HG02938 (cell line): ENCODE measurements at regions not wholly inside any gene's neighbourhood (a gene's known extent, or its start where the extent isn't known, plus 50 kb on each side); places are given as distances from the start of the nearest gene placed in this dataset.
A peak's percentile ranks its signal among the peaks of the same experiment; 100 is the strongest.
"Not testable (repeated sequence)": the region's sequence is repeated elsewhere in the genome, so short reads cannot be mapped to it uniquely, and the experiment has no call there.

Experiments used
- ATAC-seq: cut with Tn5 transposase; IDR thresholded peaks from one replicate; pipeline ENCODE4 v1.9.1; 2021; ENCODE audit warnings: mild to moderate bottlenecking, moderate library complexity; ENCODE audit not compliant: unreplicated experiment

DNA sequence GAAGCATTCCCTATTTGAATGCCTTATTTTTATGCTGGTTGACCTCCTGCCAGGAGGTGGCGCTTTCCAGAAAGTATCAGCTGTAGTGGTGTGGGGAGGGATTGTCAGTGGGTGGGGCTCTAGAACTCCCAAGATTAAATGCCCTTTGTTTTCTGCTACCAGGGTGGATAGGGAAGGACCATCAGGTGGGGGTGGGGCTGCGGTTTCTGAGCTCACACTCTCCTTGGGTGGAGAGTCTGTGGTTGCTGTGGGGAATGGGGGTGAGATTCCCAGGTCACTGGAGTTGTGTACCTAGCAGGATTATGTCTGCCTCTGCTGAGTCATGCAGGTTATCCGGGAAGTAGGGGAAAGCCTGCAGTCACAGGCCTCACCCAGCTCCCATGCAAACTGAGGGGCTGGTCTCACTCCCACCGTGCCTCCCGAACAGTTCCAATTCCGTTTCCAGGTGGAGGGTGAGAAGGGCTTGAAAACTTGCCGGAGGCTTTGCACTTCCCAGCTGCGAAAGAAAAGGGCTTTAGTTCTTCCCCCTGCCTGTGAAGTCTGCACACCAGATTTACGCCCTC, 68.3 kb downstream of the ALG10B start:
- ATAC-seq: no peak

DNA sequence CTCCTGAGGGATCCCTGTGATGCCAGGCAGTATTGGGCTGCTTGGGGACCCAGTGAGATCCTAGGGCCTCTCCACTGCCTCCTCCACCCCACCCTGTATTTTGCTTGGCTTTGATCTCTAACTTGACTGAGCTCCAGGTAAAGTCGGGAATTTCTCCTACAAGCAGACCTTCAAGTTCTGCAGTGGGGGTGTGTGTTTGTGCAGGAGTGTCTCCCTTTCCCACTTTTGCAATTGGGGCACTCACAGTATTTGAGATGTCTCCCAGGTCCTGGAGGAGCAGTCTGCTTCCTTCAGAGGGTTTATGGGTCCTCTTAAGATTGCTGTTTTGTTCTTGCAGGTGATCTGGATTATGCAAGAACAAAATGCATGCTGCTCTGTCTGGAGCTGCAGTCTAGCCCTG, 68.9 kb downstream of the ALG10B start:
- ATAC-seq: no peak

DNA sequence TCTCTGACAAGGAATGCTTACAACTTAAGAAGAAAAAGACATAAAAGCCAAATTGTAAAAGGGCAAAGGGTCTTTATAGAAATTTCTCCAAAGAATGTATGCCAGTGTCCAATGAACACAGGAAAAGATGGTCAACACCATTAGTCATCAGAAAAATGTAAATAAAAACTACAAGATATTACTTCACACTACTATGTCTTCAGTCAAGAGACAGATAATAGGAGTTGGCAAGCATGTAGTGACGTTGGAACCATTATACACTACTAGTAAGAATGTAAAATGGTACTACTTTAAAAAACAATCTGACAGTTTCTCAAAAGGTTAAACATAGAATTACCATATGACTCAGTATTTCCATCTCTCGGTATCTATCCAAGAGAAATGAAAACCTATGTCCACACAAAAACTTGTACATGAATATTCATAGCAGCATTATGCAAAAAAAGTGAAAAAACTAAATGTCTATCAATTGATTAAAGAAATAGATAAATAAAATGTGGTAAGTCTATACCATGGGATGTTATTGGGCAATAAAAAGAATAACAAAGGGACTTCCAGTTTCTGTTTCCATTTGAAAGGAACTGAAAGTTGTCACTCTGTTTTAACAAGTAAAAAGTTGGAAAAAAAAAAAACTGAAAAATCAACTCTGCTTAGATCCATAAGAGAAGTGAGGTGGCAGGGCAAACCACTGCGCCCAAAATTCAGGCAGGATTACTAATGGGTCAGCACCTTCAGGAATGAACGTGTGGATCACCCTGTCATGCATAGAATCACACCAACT, 69.8 kb downstream of the ALG10B start:
- ATAC-seq: peak; percentile 70

GRCh38 chr12:38389614-38390013, 73.0 kb downstream of the ALG10B start:
- ATAC-seq: no peak

- ATAC-seq: no peak
These were observed 74.4 kb downstream of the ALG10B start for GRCh38 chr12:38391007-38391406.

DNA sequence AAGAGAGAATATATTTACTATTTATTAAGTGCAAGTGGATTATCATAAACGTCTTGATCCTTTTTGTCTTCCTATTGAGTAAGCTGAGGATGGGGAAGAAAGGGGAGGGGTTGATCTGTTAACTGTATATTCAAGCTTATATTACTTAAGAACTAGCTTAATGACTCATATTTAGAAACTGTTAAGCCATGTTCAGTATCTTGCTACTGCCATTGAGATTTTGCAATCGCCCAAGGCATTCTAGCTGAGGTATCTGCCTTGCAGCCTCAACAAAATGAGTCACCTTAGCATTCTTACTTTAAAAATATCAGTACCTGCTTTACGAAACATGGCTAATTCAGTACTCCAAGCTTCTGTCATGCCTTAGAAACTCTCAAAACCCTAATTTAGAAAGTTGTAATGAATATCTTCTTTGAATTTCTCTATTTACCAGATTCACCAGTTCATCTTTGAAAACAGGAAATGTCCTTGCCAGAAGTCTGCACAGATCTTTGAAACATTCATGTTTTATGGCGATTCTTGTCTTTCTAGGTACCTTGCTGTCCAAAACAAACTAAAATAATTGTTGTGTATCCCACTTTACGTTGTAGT, 76.1 kb downstream of the ALG10B start:
- ATAC-seq: no peak

- ATAC-seq: no peak
These were observed 83.2 kb downstream of the ALG10B start for GRCh38 chr12:38399711-38400206.

- ATAC-seq: no peak
These were observed 86.2 kb downstream of the ALG10B start for GRCh38 chr12:38402811-38403210.

DNA sequence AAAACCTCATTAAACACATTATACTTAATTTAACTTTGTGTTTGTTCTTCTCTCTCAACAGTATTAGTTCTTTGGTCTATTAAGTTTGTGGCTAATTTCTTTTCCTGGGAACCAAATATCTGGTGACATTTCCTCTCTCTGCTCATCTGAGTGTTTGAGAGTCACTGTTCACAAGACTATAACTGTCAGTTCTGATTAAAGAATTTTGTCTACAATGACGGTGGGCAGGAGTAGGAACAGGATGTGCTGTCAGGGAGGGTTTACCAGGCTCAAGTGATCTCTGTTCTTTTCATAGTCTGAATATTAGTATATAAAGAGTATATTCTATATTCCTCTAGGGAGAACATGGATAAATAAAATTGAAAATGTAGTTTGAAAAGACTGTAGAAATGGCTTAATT, 92.9 kb downstream of the ALG10B start:
- ATAC-seq: no peak

DNA sequence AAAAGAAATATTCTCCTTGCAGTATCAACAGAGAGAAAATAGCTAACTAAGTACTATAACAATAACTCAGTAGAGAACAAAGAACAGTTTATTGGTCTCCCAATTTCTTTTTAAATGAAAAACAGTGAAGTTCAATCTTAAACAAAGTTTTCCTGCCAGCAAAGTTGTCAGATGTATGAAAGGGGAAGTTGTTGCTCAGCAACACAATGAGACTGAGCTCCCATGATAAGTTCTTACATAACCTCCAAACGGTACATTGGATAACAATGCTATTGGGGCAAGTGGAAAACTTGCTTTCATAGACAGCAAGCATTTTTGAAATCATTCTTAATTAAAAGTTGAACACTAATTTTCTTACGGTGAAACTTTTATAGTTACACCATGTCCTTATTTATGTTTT, 94.9 kb downstream of the ALG10B start:
- no peak for ATAC-seq

GRCh38 chr12:38411946-38412345, 95.4 kb downstream of the ALG10B start:
- ATAC-seq: no peak

GRCh38 chr12:38417101-38417500, 100.5 kb downstream of the ALG10B start:
- no peak for ATAC-seq

GRCh38 chr12:38424436-38424835, 107.9 kb downstream of the ALG10B start:
- no peak for ATAC-seq

- no peak for ATAC-seq
These were observed 110.9 kb downstream of the ALG10B start for GRCh38 chr12:38427442-38427841.

GRCh38 chr12:38431921-38432320, 115.3 kb downstream of the ALG10B start:
- no peak for ATAC-seq

DNA sequence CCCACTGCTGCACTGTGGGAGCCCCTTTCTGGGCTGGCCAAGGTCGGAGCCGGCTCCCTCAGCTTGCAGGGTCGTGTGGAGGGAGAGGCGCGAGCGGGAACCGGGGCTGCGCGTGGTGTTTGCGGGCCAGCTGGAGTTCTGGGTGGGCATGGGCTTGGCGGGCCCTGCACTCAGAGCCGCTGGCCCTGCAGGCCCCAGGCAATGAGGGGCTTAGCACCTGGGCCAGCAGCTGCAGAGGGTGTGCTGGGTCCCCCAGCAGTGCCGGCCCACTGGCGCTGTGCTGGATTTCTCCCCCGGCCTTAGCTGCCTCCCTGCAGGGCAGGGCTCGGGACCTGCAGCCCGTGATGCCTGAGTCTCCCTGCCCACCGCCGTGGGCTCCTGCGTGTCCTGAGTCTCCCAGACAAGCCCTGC, 125.3 kb downstream of the ALG10B start:
- not testable (repeated sequence) for ATAC-seq

DNA sequence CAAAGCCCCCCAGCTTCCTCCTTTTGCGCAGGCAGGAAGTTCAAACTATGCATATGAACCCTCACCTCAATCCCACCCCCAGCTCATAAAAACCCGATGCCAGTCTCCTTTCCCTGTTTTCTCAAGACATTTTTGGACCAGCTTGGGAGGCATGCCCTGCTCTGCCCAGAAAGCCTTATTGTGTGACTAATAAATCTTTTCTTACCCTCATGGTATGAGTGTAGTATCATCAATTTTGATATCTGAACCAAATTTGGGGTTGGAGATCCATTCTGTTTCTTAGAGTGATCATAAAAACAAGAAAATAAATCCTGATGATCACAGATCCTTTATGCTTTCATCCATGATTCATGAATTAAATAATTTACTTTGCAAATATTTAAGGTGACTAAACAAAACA, 128.5 kb downstream of the ALG10B start:
- ATAC-seq: no peak

DNA sequence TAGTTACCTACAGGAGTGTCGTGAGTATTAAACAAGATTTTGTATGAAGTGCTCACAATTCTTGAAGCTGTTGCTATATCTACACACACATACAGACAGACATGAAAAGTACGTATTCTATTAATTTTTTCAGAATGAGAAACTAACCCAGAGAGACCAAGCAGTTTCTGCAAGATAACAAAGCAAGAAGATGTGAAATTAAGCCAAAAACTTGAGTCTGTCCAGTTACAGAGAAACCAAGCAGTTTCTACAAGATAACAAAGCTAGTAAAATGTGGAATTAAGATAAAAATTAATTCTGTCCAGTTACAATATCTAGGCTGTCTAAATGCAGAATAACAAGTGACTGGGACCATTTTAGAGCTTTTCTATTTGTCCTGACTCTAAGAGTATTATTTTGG, 132.4 kb downstream of the ALG10B start:
- no peak for ATAC-seq

DNA sequence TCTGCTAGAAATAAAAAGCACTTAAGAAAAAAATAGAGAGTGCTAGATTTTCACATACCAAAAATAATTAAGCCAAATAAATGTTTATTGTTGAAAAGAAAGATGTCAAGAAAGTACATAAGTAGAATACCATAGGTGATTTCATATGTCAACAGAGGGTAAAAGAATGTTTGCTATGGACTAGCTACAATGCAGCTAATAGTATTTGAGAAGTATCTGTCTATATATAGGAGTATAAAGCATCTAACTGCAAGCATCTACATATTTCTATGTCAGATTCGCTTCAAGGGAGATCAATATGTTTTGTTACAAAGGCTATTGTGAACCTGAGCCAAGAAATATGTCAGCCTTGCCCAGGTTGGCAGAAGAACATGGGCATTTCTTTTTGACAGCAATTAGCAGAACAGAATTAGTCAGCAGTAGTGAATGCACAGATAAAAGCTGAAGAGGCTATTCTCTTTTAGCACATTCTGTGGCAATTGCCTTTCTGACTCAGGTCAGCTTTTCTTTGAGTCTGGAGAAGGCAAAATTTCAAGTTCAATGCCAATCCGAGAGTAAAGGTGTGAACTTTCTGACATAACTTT, 140.1 kb downstream of the ALG10B start:
- no peak for ATAC-seq

DNA sequence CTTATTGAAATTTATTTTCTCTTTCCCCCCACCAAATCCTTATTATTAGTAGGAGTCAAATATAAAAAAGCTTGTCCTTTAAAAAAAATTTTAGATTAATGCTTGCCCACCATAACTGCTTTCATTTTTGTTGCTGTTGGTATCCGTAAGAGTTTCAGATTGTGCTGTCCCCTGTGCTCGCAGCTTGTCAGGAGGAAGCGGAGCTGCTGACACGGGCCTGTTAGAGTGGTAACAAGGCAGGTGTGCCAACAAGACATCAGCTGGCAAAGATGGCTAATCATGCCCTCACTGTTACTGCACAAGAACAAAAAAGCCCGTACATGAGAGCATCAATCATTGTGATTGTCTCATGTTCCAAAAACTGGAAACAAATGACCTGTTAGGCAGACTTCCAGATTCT, 148.4 kb downstream of the ALG10B start:
- no peak for ATAC-seq

GRCh38 chr12:38469715-38470114, 153.1 kb downstream of the ALG10B start:
- no peak for ATAC-seq
